ENCODE measurements at regions not wholly inside any gene's neighbourhood (a gene's known extent, or its start where the extent isn't known, plus 50 kb on each side); places are given as distances from the start of the nearest gene placed in this dataset.
"Not testable (repeated sequence)": the region's sequence is repeated elsewhere in the genome, so short reads cannot be mapped to it uniquely, and the experiment has no call there.

- H3K4me3 ChIP-seq (ENCODE audit: low read length), result no peak overlapping the region
- no peak for DNase-seq (ENCODE audit: low read depth, low spot score)
These were observed 499.7 kb downstream of the XYLT1 start for GRCh38 chr16:16971042-16971441.

GRCh38 chr16:16972831-16973230 lies 497.9 kb downstream of the XYLT1 start:
- no peak for DNase-seq (ENCODE audit: low read depth, low spot score)
- no peak overlapping the region for H3K4me3 ChIP-seq (ENCODE audit: low read length)

- DNase-seq (ENCODE audit: low read depth, low spot score), result no peak
These were observed 496.8 kb downstream of the XYLT1 start for GRCh38 chr16:16973707-16974591.

GRCh38 chr16:16982614-16983013 lies 488.1 kb downstream of the XYLT1 start:
- peak; percentile 28 for DNase-seq (ENCODE audit: low read depth, low spot score)
- H3K4me3 ChIP-seq (ENCODE audit: low read length), result no peak overlapping the region

More at GRCh38 chr16:16973707-16974591, 496.8 kb downstream of the XYLT1 start:
- H3K4me3 ChIP-seq (ENCODE audit: low read length), result no peak overlapping the region

GRCh38 chr16:16983582-16983981 lies 487.2 kb downstream of the XYLT1 start:
- DNase-seq (ENCODE audit: low read depth, low spot score), result no peak
- H3K4me3 ChIP-seq (ENCODE audit: low read length), result no peak overlapping the region

- not testable (repeated sequence) for DNase-seq (ENCODE audit: low read depth, low spot score); H3K4me3 ChIP-seq (ENCODE audit: low read length)
These were observed 486.7 kb downstream of the XYLT1 start for GRCh38 chr16:16984091-16984490.

GRCh38 chr16:16985707-16986106 lies 485.1 kb downstream of the XYLT1 start:
- DNase-seq (ENCODE audit: low read depth, low spot score), result no peak
- H3K4me3 ChIP-seq (ENCODE audit: low read length), result no peak overlapping the region

GRCh38 chr16:16988963-16989362 lies 481.8 kb downstream of the XYLT1 start:
- no peak for DNase-seq (ENCODE audit: low read depth, low spot score)

GRCh38 chr16:16989368-16989767 lies 481.4 kb downstream of the XYLT1 start:
- DNase-seq (ENCODE audit: low read depth, low spot score), result no peak
- no peak overlapping the region for H3K4me3 ChIP-seq (ENCODE audit: low read length)

More at GRCh38 chr16:16988963-16989362, 481.8 kb downstream of the XYLT1 start:
- no peak overlapping the region for H3K4me3 ChIP-seq (ENCODE audit: low read length)

- H3K4me3 ChIP-seq (ENCODE audit: low read length), result no peak overlapping the region
- no peak for DNase-seq (ENCODE audit: low read depth, low spot score)
These were observed 479.0 kb downstream of the XYLT1 start for GRCh38 chr16:16991711-16992110.

- H3K4me3 ChIP-seq (ENCODE audit: low read length), result peak overlapping the region; percentile 30
- peak; percentile 64 for DNase-seq (ENCODE audit: low read depth, low spot score)
These were observed 477.6 kb downstream of the XYLT1 start for GRCh38 chr16:16992975-16993765.

- no peak overlapping the region for H3K4me3 ChIP-seq (ENCODE audit: low read length)
- DNase-seq (ENCODE audit: low read depth, low spot score), result no peak
These were observed 475.9 kb downstream of the XYLT1 start for GRCh38 chr16:16994831-16995230.

GRCh38 chr16:16996827-16997226 lies 473.9 kb downstream of the XYLT1 start:
- no peak overlapping the region for H3K4me3 ChIP-seq (ENCODE audit: low read length)
- no peak for DNase-seq (ENCODE audit: low read depth, low spot score)

GRCh38 chr16:16997349-16997748 lies 473.4 kb downstream of the XYLT1 start:
- no peak for DNase-seq (ENCODE audit: low read depth, low spot score)
- H3K4me3 ChIP-seq (ENCODE audit: low read length), result no peak overlapping the region

- DNase-seq (ENCODE audit: low read depth, low spot score), result no peak
- H3K4me3 ChIP-seq (ENCODE audit: low read length), result no peak overlapping the region
These were observed 469.3 kb downstream of the XYLT1 start for GRCh38 chr16:17001471-17001870.

GRCh38 chr16:17002565-17002964 lies 468.2 kb downstream of the XYLT1 start:
- no peak overlapping the region for H3K4me3 ChIP-seq (ENCODE audit: low read length)
- DNase-seq (ENCODE audit: low read depth, low spot score), result no peak

GRCh38 chr16:17005963-17006362 lies 464.8 kb downstream of the XYLT1 start:
- DNase-seq (ENCODE audit: low read depth, low spot score); H3K4me3 ChIP-seq (ENCODE audit: low read length): not testable (repeated sequence)

GRCh38 chr16:17011712-17012111 lies 459.0 kb downstream of the XYLT1 start:
- no peak overlapping the region for H3K4me3 ChIP-seq (ENCODE audit: low read length)
- DNase-seq (ENCODE audit: low read depth, low spot score), result no peak

GRCh38 chr16:17013038-17013437 lies 457.7 kb downstream of the XYLT1 start:
- no peak for DNase-seq (ENCODE audit: low read depth, low spot score)
- peak overlapping the region; percentile 51 for H3K4me3 ChIP-seq (ENCODE audit: low read length)

GRCh38 chr16:17014484-17015121 lies 456.2 kb downstream of the XYLT1 start:
- no peak for DNase-seq (ENCODE audit: low read depth, low spot score)
- peak overlapping the region; percentile 51 for H3K4me3 ChIP-seq (ENCODE audit: low read length)

Measured in Jurkat, Clone E6-1 (cell line).